ENCODE measurements at regions not wholly inside any gene's neighbourhood (a gene's known extent, or its start where the extent isn't known, plus 50 kb on each side); places are given as distances from the start of the nearest gene placed in this dataset.
"Not testable (repeated sequence)": the region's sequence is repeated elsewhere in the genome, so short reads cannot be mapped to it uniquely, and the experiment has no call there.

- Histone ChIP-seq H3K27me3 (ENCODE audit: insufficient read depth, low read length) (no peaks in the 10 kb centered on the region), H2BK15ac (ENCODE audit: low read depth, low read length) (no peak overlapping the region), H3K23me2 (ENCODE audit: insufficient read length, low read depth, low read length, poor library complexity, severe bottlenecking) (no peaks in the 10 kb centered on the region), H4K20me1 (ENCODE audit: control insufficient read depth, insufficient read depth, insufficient read length) (no peaks in the 10 kb centered on the region), H3K23ac (ENCODE audit: insufficient read length, low read depth, low read length) (no peak overlapping the region), H4K8ac (replicated peaks; ENCODE audit: insufficient read length, low read depth, low read length) (no peak overlapping the region), H2BK120ac (ENCODE audit: low read depth, low read length, poor library complexity, severe bottlenecking) (no peak overlapping the region), H3K14ac (ENCODE audit: insufficient read depth, low read length) (no peak overlapping the region), H3K4ac (ENCODE audit: low read depth, low read length) (no peak overlapping the region), H3K79me1 (ENCODE audit: insufficient read depth, low read depth, low read length, poor library complexity, severe bottlenecking) (no peaks in the 10 kb centered on the region), H3K4me1 (ENCODE audit: insufficient read depth, low read length) (no peaks in the 10 kb centered on the region), H2BK5ac (ENCODE audit: insufficient read length, low read length) (no peak overlapping the region), H3K56ac (ENCODE audit: insufficient read length, low read depth, low read length) (no peak overlapping the region), H2BK20ac (ENCODE audit: low read depth, low read length, poor library complexity, severe bottlenecking) (no peak overlapping the region), H2BK12ac (ENCODE audit: insufficient read length, low read depth, low read length) (no peak overlapping the region), H4K5ac (ENCODE audit: insufficient read length, low read depth, low read length) (no peak overlapping the region), H2AK5ac (ENCODE audit: insufficient read length, low read length) (no peak overlapping the region), H3K79me2 (ENCODE audit: insufficient read depth, low read length) (no peaks in the 10 kb centered on the region), H3K9ac (ENCODE audit: extremely low read depth, insufficient read length, low read length) (no peak overlapping the region), H3K18ac (ENCODE audit: insufficient read length, low read depth, low read length) (no peak overlapping the region), H4K91ac (ENCODE audit: insufficient read length, low read depth, low read length) (no peak overlapping the region), H2AFZ (ENCODE audit: low read length) (no peak overlapping the region), H3K27ac (ENCODE audit: insufficient read length, low read depth, low read length) (no peak overlapping the region), H3T11ph (ENCODE audit: low read length) (no peak overlapping the region), H3K4me2 (ENCODE audit: insufficient read depth, insufficient read length, low read length) (no peak overlapping the region), H3K9me3 (ENCODE audit: control insufficient read depth, low read depth, low read length) (no peaks in the 10 kb centered on the region)
- Mint-ChIP-seq H3K9me3 (peaks cover 2 to 3% of the 10 kb centered on the region in 2 experiments; a peak in 3 of 5 replicates), H3K4me3 (no peak overlapping the region), H3K36me3 (ENCODE audit: insufficient read depth in 1 of 3, low read depth in 3 of 3) (peaks cover 0 to 2% (median 0%) of the 10 kb centered on the region in 3 experiments; a peak in 1 of 7 replicates), H3K27ac (no peak overlapping the region), H3K27me3 (ENCODE audit: low read depth) (no peaks in the 10 kb centered on the region), H3K4me1 (no peaks in the 10 kb centered on the region)
- WGBS (ENCODE audit: extremely low coverage, insufficient read length, low lambda C conversion rate), result no CpG with 5 or more reads among the region's 1 CpG
- no peak for TF ChIP-seq CTCF (conservative IDR thresholded peaks at IDR 0.05)
- no peak for DNase-seq
Measured at GRCh38 chr4:117740736-117741135, 293.6 kb upstream of the NDST3 start.

GRCh38 chr4:117745379-117745778 lies 288.9 kb upstream of the NDST3 start:
- not testable (repeated sequence) for H3K4me1 ChIP-seq (ENCODE audit: insufficient read depth, low read length); H2AFZ ChIP-seq (ENCODE audit: low read length); H4K91ac ChIP-seq (ENCODE audit: insufficient read length, low read depth, low read length); H3K23me2 ChIP-seq (ENCODE audit: insufficient read length, low read depth, low read length, poor library complexity, severe bottlenecking); H3K4me2 ChIP-seq (ENCODE audit: insufficient read depth, insufficient read length, low read length); H3K56ac ChIP-seq (ENCODE audit: insufficient read length, low read depth, low read length); H3K9me3 ChIP-seq (ENCODE audit: control insufficient read depth, low read depth, low read length); H3K27me3 ChIP-seq (ENCODE audit: insufficient read depth, low read length); H3K4me3 Mint-ChIP-seq; H3K14ac ChIP-seq (ENCODE audit: insufficient read depth, low read length); H2BK12ac ChIP-seq (ENCODE audit: insufficient read length, low read depth, low read length); H3K36me3 Mint-ChIP-seq (ENCODE audit: insufficient read depth in 1 of 3, low read depth in 3 of 3); H3K27ac ChIP-seq (ENCODE audit: insufficient read length, low read depth, low read length); H3K4ac ChIP-seq (ENCODE audit: low read depth, low read length); H3K79me2 ChIP-seq (ENCODE audit: insufficient read depth, low read length); H4K8ac ChIP-seq (replicated peaks; ENCODE audit: insufficient read length, low read depth, low read length); H2BK120ac ChIP-seq (ENCODE audit: low read depth, low read length, poor library complexity, severe bottlenecking); H4K5ac ChIP-seq (ENCODE audit: insufficient read length, low read depth, low read length); H3K9ac ChIP-seq (ENCODE audit: extremely low read depth, insufficient read length, low read length); H2BK5ac ChIP-seq (ENCODE audit: insufficient read length, low read length); DNase-seq; H3K27me3 Mint-ChIP-seq (ENCODE audit: low read depth); H2AK5ac ChIP-seq (ENCODE audit: insufficient read length, low read length); H3K79me1 ChIP-seq (ENCODE audit: insufficient read depth, low read depth, low read length, poor library complexity, severe bottlenecking); H3K9me3 Mint-ChIP-seq; H3T11ph ChIP-seq (ENCODE audit: low read length); H2BK15ac ChIP-seq (ENCODE audit: low read depth, low read length); H3K18ac ChIP-seq (ENCODE audit: insufficient read length, low read depth, low read length); H3K23ac ChIP-seq (ENCODE audit: insufficient read length, low read depth, low read length); H3K27ac Mint-ChIP-seq; H2BK20ac ChIP-seq (ENCODE audit: low read depth, low read length, poor library complexity, severe bottlenecking); H4K20me1 ChIP-seq (ENCODE audit: control insufficient read depth, insufficient read depth, insufficient read length); H3K4me1 Mint-ChIP-seq
- no CpG with 5 or more reads among the region's 1 CpG for WGBS (ENCODE audit: extremely low coverage, insufficient read length, low lambda C conversion rate)

Data from H9 (cell line).